HG03354 (cell line): ENCODE measurements at regions not wholly inside any gene's neighbourhood (a gene's known extent, or its start where the extent isn't known, plus 50 kb on each side); places are given as distances from the start of the nearest gene placed in this dataset.

ENCODE experiments used
- ATAC-seq: cut with Tn5 transposase; IDR thresholded peaks from one replicate; pipeline ENCODE4 v1.9.1; 2021; ENCODE audit warnings: mild to moderate bottlenecking; ENCODE audit not compliant: unreplicated experiment, poor library complexity, severe bottlenecking

GRCh38 chr19:31980796-31981195 is 364.6 kb upstream of the ZNF507 start:
- no peak for ATAC-seq

GRCh38 chr19:31981545-31981944 is 363.9 kb upstream of the ZNF507 start:
- no peak for ATAC-seq

GRCh38 chr19:31983647-31984046 is 361.8 kb upstream of the ZNF507 start:
- ATAC-seq, result no peak

GRCh38 chr19:31985001-31985605 is 360.3 kb upstream of the ZNF507 start:
- no peak for ATAC-seq

- ATAC-seq, result no peak
Measured at GRCh38 chr19:31986951-31987350, 358.5 kb upstream of the ZNF507 start.

- ATAC-seq, result no peak
Measured at GRCh38 chr19:31988256-31988655, 357.2 kb upstream of the ZNF507 start.

- no peak for ATAC-seq
Measured at GRCh38 chr19:31991984-31992655, 353.3 kb upstream of the ZNF507 start.

GRCh38 chr19:31992750-31993149 is 352.7 kb upstream of the ZNF507 start:
- ATAC-seq, result no peak

- no peak for ATAC-seq
Measured at GRCh38 chr19:31995546-31995945, 349.9 kb upstream of the ZNF507 start.

GRCh38 chr19:32010071-32010470 is 335.3 kb upstream of the ZNF507 start:
- no peak for ATAC-seq

GRCh38 chr19:32012206-32012605 is 333.2 kb upstream of the ZNF507 start:
- no peak for ATAC-seq

GRCh38 chr19:32012886-32013631 is 332.4 kb upstream of the ZNF507 start:
- ATAC-seq, result no peak

- ATAC-seq, result no peak
Measured at GRCh38 chr19:32017176-32017953, 328.0 kb upstream of the ZNF507 start.

GRCh38 chr19:32018014-32018413 is 327.4 kb upstream of the ZNF507 start:
- no peak for ATAC-seq

- no peak for ATAC-seq
Measured at GRCh38 chr19:32020538-32020937, 324.9 kb upstream of the ZNF507 start.

GRCh38 chr19:32022044-32022640 is 323.3 kb upstream of the ZNF507 start:
- ATAC-seq, result no peak

- no peak for ATAC-seq
Measured at GRCh38 chr19:32022731-32023563, 322.5 kb upstream of the ZNF507 start.

GRCh38 chr19:32023564-32023832 is 321.9 kb upstream of the ZNF507 start:
- no peak for ATAC-seq

- no peak for ATAC-seq
Measured at GRCh38 chr19:32029235-32029634, 316.2 kb upstream of the ZNF507 start.
